K562 (cell line): ENCODE measurements at regions not wholly inside any gene's neighbourhood (a gene's known extent, or its start where the extent isn't known, plus 50 kb on each side); places are given as distances from the start of the nearest gene placed in this dataset.

Source experiments
- NELFE ChIP-seq: IDR thresholded peaks from 2 replicates; pipeline ENCODE4 v1.6.1; 2011; ENCODE audit warnings: mild to moderate bottlenecking; ENCODE audit not compliant: insufficient read depth, insufficient read length
- ZNF354B ChIP-seq: fragments of 250-450 bp; sonication (Bioruptor Pico); IDR thresholded peaks from 2 replicates; pipeline ENCODE4 v1.4.0; 2020
- ZSCAN32 ChIP-seq: fragments of 450-650 bp; formaldehyde crosslinking; IDR thresholded peaks from 2 replicates; pipeline ENCODE4 v1.4.0; 2020; ENCODE audit warnings: mild to moderate bottlenecking, moderate library complexity
- TF ChIP-seq, protein P1 (sequence below): fragments of 450-650 bp; IDR thresholded peaks from 2 replicates; pipeline ENCODE4 v1.6.1; 2018; ENCODE audit not compliant: partially characterized antibody
- TF ChIP-seq, protein P2 (sequence below): IDR thresholded peaks from 2 replicates; pipeline ENCODE4 v1.6.1; 2014; ENCODE audit warnings: antibody characterized with exemption
- TF ChIP-seq, protein P3 (sequence below): fragments of 450-650 bp; IDR thresholded peaks from 2 replicates; pipeline ENCODE4 v1.6.1; 2016; ENCODE audit warnings: mild to moderate bottlenecking, moderate library complexity

DNA sequence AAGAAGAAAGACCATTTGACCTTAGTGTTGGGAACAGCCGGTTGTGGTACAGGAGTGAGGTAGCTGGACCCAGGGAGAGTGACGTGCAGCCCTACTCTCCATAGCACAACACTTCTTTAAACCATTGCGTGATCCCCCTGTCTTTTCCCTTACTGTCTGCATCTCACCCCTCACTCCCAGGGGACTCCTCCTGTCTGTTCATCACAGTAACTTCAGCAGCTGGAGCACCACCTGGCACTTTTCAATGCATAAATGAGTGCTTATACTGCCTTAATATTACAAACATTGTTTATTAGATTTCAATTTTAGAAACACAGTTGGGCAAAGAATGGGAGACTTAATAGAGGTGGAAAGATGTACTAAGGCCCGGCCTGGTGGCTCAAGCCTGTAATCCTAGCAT is 285.5 kb downstream of the UQCRFS1 start (continued):
- TF ChIP-seq, protein P1, sequence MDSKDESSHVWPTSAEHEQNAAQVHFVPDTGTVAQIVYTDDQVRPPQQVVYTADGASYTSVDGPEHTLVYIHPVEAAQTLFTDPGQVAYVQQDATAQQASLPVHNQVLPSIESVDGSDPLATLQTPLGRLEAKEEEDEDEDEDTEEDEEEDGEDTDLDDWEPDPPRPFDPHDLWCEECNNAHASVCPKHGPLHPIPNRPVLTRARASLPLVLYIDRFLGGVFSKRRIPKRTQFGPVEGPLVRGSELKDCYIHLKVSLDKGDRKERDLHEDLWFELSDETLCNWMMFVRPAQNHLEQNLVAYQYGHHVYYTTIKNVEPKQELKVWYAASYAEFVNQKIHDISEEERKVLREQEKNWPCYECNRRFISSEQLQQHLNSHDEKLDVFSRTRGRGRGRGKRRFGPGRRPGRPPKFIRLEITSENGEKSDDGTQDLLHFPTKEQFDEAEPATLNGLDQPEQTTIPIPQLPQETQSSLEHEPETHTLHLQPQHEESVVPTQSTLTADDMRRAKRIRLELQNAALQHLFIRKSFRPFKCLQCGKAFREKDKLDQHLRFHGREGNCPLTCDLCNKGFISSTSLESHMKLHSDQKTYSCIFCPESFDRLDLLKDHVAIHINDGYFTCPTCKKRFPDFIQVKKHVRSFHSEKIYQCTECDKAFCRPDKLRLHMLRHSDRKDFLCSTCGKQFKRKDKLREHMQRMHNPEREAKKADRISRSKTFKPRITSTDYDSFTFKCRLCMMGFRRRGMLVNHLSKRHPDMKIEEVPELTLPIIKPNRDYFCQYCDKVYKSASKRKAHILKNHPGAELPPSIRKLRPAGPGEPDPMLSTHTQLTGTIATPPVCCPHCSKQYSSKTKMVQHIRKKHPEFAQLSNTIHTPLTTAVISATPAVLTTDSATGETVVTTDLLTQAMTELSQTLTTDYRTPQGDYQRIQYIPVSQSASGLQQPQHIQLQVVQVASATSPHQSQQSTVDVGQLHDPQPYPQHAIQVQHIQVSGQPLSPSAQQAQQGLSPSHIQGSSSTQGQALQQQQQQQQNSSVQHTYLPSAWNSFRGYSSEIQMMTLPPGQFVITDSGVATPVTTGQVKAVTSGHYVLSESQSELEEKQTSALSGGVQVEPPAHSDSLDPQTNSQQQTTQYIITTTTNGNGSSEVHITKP = no peak
- TF ChIP-seq, protein P2, sequence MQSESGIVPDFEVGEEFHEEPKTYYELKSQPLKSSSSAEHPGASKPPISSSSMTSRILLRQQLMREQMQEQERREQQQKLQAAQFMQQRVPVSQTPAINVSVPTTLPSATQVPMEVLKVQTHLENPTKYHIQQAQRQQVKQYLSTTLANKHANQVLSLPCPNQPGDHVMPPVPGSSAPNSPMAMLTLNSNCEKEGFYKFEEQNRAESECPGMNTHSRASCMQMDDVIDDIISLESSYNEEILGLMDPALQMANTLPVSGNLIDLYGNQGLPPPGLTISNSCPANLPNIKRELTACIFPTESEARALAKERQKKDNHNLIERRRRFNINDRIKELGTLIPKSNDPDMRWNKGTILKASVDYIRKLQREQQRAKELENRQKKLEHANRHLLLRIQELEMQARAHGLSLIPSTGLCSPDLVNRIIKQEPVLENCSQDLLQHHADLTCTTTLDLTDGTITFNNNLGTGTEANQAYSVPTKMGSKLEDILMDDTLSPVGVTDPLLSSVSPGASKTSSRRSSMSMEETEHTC = no peak
- TF ChIP-seq ZNF354B (CRISPR knock-in tag) (no peak), NELFE (no peak), ZSCAN32 (no peak)
- TF ChIP-seq, protein P3, sequence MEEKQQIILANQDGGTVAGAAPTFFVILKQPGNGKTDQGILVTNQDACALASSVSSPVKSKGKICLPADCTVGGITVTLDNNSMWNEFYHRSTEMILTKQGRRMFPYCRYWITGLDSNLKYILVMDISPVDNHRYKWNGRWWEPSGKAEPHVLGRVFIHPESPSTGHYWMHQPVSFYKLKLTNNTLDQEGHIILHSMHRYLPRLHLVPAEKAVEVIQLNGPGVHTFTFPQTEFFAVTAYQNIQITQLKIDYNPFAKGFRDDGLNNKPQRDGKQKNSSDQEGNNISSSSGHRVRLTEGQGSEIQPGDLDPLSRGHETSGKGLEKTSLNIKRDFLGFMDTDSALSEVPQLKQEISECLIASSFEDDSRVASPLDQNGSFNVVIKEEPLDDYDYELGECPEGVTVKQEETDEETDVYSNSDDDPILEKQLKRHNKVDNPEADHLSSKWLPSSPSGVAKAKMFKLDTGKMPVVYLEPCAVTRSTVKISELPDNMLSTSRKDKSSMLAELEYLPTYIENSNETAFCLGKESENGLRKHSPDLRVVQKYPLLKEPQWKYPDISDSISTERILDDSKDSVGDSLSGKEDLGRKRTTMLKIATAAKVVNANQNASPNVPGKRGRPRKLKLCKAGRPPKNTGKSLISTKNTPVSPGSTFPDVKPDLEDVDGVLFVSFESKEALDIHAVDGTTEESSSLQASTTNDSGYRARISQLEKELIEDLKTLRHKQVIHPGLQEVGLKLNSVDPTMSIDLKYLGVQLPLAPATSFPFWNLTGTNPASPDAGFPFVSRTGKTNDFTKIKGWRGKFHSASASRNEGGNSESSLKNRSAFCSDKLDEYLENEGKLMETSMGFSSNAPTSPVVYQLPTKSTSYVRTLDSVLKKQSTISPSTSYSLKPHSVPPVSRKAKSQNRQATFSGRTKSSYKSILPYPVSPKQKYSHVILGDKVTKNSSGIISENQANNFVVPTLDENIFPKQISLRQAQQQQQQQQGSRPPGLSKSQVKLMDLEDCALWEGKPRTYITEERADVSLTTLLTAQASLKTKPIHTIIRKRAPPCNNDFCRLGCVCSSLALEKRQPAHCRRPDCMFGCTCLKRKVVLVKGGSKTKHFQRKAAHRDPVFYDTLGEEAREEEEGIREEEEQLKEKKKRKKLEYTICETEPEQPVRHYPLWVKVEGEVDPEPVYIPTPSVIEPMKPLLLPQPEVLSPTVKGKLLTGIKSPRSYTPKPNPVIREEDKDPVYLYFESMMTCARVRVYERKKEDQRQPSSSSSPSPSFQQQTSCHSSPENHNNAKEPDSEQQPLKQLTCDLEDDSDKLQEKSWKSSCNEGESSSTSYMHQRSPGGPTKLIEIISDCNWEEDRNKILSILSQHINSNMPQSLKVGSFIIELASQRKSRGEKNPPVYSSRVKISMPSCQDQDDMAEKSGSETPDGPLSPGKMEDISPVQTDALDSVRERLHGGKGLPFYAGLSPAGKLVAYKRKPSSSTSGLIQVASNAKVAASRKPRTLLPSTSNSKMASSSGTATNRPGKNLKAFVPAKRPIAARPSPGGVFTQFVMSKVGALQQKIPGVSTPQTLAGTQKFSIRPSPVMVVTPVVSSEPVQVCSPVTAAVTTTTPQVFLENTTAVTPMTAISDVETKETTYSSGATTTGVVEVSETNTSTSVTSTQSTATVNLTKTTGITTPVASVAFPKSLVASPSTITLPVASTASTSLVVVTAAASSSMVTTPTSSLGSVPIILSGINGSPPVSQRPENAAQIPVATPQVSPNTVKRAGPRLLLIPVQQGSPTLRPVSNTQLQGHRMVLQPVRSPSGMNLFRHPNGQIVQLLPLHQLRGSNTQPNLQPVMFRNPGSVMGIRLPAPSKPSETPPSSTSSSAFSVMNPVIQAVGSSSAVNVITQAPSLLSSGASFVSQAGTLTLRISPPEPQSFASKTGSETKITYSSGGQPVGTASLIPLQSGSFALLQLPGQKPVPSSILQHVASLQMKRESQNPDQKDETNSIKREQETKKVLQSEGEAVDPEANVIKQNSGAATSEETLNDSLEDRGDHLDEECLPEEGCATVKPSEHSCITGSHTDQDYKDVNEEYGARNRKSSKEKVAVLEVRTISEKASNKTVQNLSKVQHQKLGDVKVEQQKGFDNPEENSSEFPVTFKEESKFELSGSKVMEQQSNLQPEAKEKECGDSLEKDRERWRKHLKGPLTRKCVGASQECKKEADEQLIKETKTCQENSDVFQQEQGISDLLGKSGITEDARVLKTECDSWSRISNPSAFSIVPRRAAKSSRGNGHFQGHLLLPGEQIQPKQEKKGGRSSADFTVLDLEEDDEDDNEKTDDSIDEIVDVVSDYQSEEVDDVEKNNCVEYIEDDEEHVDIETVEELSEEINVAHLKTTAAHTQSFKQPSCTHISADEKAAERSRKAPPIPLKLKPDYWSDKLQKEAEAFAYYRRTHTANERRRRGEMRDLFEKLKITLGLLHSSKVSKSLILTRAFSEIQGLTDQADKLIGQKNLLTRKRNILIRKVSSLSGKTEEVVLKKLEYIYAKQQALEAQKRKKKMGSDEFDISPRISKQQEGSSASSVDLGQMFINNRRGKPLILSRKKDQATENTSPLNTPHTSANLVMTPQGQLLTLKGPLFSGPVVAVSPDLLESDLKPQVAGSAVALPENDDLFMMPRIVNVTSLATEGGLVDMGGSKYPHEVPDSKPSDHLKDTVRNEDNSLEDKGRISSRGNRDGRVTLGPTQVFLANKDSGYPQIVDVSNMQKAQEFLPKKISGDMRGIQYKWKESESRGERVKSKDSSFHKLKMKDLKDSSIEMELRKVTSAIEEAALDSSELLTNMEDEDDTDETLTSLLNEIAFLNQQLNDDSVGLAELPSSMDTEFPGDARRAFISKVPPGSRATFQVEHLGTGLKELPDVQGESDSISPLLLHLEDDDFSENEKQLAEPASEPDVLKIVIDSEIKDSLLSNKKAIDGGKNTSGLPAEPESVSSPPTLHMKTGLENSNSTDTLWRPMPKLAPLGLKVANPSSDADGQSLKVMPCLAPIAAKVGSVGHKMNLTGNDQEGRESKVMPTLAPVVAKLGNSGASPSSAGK = no peak
